Chondrocyte (in vitro differentiated cells): ENCODE measurements at regions not wholly inside any gene's neighbourhood (a gene's known extent, or its start where the extent isn't known, plus 50 kb on each side); places are given as distances from the start of the nearest gene placed in this dataset.

ENCODE experiments used
- DNase-seq: peaks from one replicate; pipeline ENCODE4 v3.0.0; 2021; ENCODE audit warnings: mixed read lengths, low spot score
- H3K27ac Mint-ChIP-seq: one replicate; pipeline ENCODE4 v1.8.0; 2021; ENCODE audit warnings: mild to moderate bottlenecking, moderate library complexity, mixed read lengths; ENCODE audit not compliant: unreplicated experiment
- H3K27me3 Mint-ChIP-seq: 2 replicates; pipeline ENCODE4 v1.8.0; 2021; ENCODE audit warnings: low read depth, mixed read lengths
- H3K36me3 Mint-ChIP-seq: 2 replicates; pipeline ENCODE4 v1.8.0; 2021; ENCODE audit warnings: low read depth, mixed read lengths
- H3K4me1 Mint-ChIP-seq: 2 replicates; pipeline ENCODE4 v1.8.0; 2021; ENCODE audit warnings: low read depth, mild to moderate bottlenecking, mixed read lengths
- H3K4me3 Mint-ChIP-seq: one replicate; pipeline ENCODE4 v1.8.0; 2021; ENCODE audit warnings: mild to moderate bottlenecking, moderate library complexity, mixed read lengths; ENCODE audit not compliant: unreplicated experiment
- H3K9me3 Mint-ChIP-seq: 2 replicates; pipeline ENCODE4 v1.8.0; 2021; ENCODE audit warnings: low read depth, mixed read lengths
- TF ChIP-seq, protein P1 (sequence below): fragments of 200-600 bp; sonication (generic); IDR thresholded peaks from 2 replicates; pipeline ENCODE4 v1.5.0; 2021; ENCODE audit warnings: antibody characterized with exemption, mild to moderate bottlenecking, moderate library complexity

- Mint-ChIP-seq H3K4me1 (no peaks in the 10 kb centered on the region), H3K27ac (no peak overlapping the region), H3K36me3 (no peaks in the 10 kb centered on the region), H3K27me3 (no peaks in the 10 kb centered on the region), H3K9me3 (peaks cover 15% of the 10 kb centered on the region), H3K4me3 (no peak overlapping the region)
- no peak for DNase-seq
- TF ChIP-seq, protein P1, sequence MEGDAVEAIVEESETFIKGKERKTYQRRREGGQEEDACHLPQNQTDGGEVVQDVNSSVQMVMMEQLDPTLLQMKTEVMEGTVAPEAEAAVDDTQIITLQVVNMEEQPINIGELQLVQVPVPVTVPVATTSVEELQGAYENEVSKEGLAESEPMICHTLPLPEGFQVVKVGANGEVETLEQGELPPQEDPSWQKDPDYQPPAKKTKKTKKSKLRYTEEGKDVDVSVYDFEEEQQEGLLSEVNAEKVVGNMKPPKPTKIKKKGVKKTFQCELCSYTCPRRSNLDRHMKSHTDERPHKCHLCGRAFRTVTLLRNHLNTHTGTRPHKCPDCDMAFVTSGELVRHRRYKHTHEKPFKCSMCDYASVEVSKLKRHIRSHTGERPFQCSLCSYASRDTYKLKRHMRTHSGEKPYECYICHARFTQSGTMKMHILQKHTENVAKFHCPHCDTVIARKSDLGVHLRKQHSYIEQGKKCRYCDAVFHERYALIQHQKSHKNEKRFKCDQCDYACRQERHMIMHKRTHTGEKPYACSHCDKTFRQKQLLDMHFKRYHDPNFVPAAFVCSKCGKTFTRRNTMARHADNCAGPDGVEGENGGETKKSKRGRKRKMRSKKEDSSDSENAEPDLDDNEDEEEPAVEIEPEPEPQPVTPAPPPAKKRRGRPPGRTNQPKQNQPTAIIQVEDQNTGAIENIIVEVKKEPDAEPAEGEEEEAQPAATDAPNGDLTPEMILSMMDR = no peak
Measured at GRCh38 chr1:5386371-5386770, 605.9 kb downstream of the NPHP4 start.

DNA sequence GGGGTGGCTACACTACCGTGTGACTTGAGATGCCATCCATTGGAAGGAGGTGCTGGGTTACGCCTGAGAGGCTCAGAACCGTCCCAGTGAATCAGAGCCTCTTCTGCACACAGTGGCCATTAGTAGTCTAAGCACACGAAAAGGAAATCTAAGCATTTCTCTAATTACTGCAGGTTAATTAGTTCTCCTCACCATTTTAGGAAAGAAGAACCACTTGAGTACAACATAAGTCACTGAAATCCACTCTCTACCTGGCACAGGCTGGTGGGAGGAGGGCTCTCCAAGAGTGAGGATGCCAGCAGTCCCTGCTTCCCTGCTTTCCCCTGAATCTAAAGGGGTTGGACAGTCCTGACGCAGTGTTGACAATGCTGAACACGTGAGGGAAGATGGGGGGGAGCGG is 606.3 kb downstream of the NPHP4 start:
- no peak overlapping the region for H3K27ac Mint-ChIP-seq
- H3K36me3 Mint-ChIP-seq = no peaks in the 10 kb centered on the region
- no peaks in the 10 kb centered on the region for H3K27me3 Mint-ChIP-seq
- TF ChIP-seq, protein P1 = no peak
- H3K9me3 Mint-ChIP-seq = peaks cover 15% of the 10 kb centered on the region
- H3K4me1 Mint-ChIP-seq = no peaks in the 10 kb centered on the region
- no peak overlapping the region for H3K4me3 Mint-ChIP-seq
- no peak for DNase-seq

DNA sequence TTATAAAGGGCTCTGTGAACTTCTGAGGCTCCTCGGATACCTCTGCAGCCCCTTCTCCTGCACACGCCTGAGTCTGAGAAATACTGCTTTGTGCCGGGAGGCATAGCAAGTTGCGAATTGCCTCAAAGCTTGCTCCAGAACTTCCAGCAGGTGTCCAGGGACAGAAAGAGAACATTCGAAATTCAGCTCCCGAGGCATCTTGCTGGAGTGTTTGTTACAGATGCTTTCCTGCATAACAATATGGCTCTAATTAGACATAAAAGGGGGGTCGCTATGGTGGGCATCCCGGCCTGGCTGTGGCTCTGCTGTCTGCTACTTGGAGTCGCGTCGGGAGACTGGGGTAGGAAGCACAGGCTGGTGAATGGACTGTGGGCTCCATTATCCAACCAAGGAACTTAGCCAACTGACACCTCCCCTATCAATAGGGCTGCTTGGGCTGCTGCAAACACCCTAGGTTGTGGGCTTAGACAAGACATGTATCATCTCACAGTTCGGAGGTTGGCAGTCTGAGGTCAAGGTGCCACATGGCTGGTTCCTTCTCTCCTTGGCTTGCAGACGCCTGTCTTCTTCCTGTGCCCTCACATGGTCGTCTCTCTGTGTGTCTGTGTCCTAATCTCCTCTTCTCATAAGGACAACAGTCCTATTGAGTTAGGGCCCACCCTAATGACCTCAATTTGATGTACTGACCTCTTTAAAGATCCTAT is 607.0 kb downstream of the NPHP4 start:
- no peak for DNase-seq
- TF ChIP-seq, protein P1 = no peak
- H3K27me3 Mint-ChIP-seq = no peaks in the 10 kb centered on the region
- no peaks in the 10 kb centered on the region for H3K4me1 Mint-ChIP-seq
- H3K9me3 Mint-ChIP-seq = peaks cover 15% of the 10 kb centered on the region
- no peak overlapping the region for H3K27ac Mint-ChIP-seq
- no peaks in the 10 kb centered on the region for H3K36me3 Mint-ChIP-seq
- no peak overlapping the region for H3K4me3 Mint-ChIP-seq

DNA sequence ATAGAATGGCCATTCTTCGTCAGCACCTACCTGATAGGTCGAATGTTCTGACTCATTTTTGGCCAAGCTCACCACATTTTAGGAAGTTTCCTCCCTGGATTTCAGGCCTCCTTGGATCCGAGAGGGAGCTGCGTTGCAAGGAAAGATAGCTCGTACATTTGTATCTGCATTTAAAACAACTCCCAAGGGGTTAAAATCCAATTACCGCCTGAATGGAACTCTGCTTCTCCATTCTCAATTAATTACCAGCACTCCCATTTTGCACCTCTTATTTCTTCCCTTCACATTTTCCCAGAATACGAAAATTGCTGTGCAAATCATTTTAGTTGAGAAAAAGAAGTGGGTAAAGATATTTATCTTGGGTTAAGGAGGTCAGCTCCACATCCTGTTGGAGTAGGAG is 610.7 kb downstream of the NPHP4 start:
- no peak overlapping the region for H3K4me3 Mint-ChIP-seq
- DNase-seq = no peak
- H3K27ac Mint-ChIP-seq = no peak overlapping the region
- TF ChIP-seq, protein P1 = no peak
- no peaks in the 10 kb centered on the region for H3K27me3 Mint-ChIP-seq
- no peaks in the 10 kb centered on the region for H3K4me1 Mint-ChIP-seq
- H3K36me3 Mint-ChIP-seq = no peaks in the 10 kb centered on the region
- peaks cover 24% of the 10 kb centered on the region for H3K9me3 Mint-ChIP-seq

GRCh38 chr1:5379176-5379759 is 613.0 kb downstream of the NPHP4 start:
- Mint-ChIP-seq H3K27ac (no peak overlapping the region), H3K27me3 (no peaks in the 10 kb centered on the region), H3K36me3 (no peaks in the 10 kb centered on the region), H3K4me3 (no peak overlapping the region), H3K9me3 (peaks cover 34% of the 10 kb centered on the region), H3K4me1 (no peaks in the 10 kb centered on the region)
- TF ChIP-seq, protein P1 = no peak
- no peak for DNase-seq
